ENCODE measurements at regions not wholly inside any gene's neighbourhood (a gene's known extent, or its start where the extent isn't known, plus 50 kb on each side); places are given as distances from the start of the nearest gene placed in this dataset.

GRCh38 chr1:59230622-59231021 is 66.3 kb upstream of the FGGY start:
- DNase-seq: peak in 1 of 3 experiments; percentile 29

GRCh38 chr1:59232216-59232615 is 64.7 kb upstream of the FGGY start:
- peak in 2 of 3 experiments; percentile 76 to 95 for DNase-seq

- DNase-seq: no peak
These were observed 63.5 kb upstream of the FGGY start for GRCh38 chr1:59233444-59233843.

GRCh38 chr1:59236721-59237545 is 60.0 kb upstream of the FGGY start:
- DNase-seq: no peak

GRCh38 chr1:59237900-59238299 is 59.0 kb upstream of the FGGY start:
- peak in 1 of 3 experiments; percentile 88 for DNase-seq

- DNase-seq: peak in 2 of 3 experiments; percentile 88 to 97
These were observed 58.5 kb upstream of the FGGY start for GRCh38 chr1:59238333-59238934.

GRCh38 chr1:59238993-59239392 is 57.9 kb upstream of the FGGY start:
- peak in 2 of 3 experiments; percentile 53 to 91 for DNase-seq

GRCh38 chr1:59241909-59242308 is 55.0 kb upstream of the FGGY start:
- DNase-seq: no peak

GRCh38 chr1:59242370-59242769 is 54.5 kb upstream of the FGGY start:
- no peak for DNase-seq

- no peak for DNase-seq
These were observed 53.3 kb upstream of the FGGY start for GRCh38 chr1:59243550-59243949.

GRCh38 chr1:59243978-59244377 is 52.9 kb upstream of the FGGY start:
- DNase-seq: no peak

- no peak for DNase-seq
These were observed 52.0 kb upstream of the FGGY start for GRCh38 chr1:59244891-59245290.

All from NCI-H1417 (cell line).